H9 (cell line): ENCODE measurements at regions not wholly inside any gene's neighbourhood (a gene's known extent, or its start where the extent isn't known, plus 50 kb on each side); places are given as distances from the start of the nearest gene placed in this dataset.
A peak's percentile ranks its signal among the peaks of the same experiment; 100 is the strongest.

Experiments
- DNase-seq: peaks from one replicate; pipeline ENCODE4 v3.0.0-alpha.2; 2017
- H2AFZ ChIP-seq: one replicate; pipeline ENCODE4 v1.6.1; 2013; ENCODE audit warnings: mild to moderate bottlenecking, low read length, control low read depth, moderate library complexity
- H2AK5ac ChIP-seq: 2 replicates; pipeline ENCODE4 v1.6.1; 2013; ENCODE audit warnings: low read length, control low read depth, mixed read lengths; ENCODE audit not compliant: insufficient read length
- H2BK120ac ChIP-seq: one replicate; pipeline ENCODE4 v1.6.1; 2013; ENCODE audit warnings: low read depth, mild to moderate bottlenecking, low read length, control low read depth, inconsistent platforms; ENCODE audit not compliant: poor library complexity, severe bottlenecking
- H2BK12ac ChIP-seq: 2 replicates; pipeline ENCODE4 v1.6.1; 2013; ENCODE audit warnings: low read length, control low read depth, mixed read lengths, low read depth; ENCODE audit not compliant: insufficient read length
- H2BK15ac ChIP-seq: 2 replicates; pipeline ENCODE4 v1.6.1; 2013; ENCODE audit warnings: low read depth, low read length, control low read depth
- H2BK20ac ChIP-seq: one replicate; pipeline ENCODE4 v1.6.1; 2013; ENCODE audit warnings: low read depth, mild to moderate bottlenecking, low read length, control low read depth, inconsistent platforms; ENCODE audit not compliant: poor library complexity, severe bottlenecking
- H2BK5ac ChIP-seq: 2 replicates; pipeline ENCODE4 v1.6.1; 2013; ENCODE audit warnings: low read length, control low read depth, mixed read lengths; ENCODE audit not compliant: insufficient read length
- H3K14ac ChIP-seq: 2 replicates; pipeline ENCODE4 v1.6.1; 2013; ENCODE audit warnings: low read length, control low read depth; ENCODE audit not compliant: insufficient read depth
- H3K18ac ChIP-seq: 2 replicates; pipeline ENCODE4 v1.6.1; 2013; ENCODE audit warnings: low read depth, mild to moderate bottlenecking, mixed read lengths, low read length, control low read depth; ENCODE audit not compliant: insufficient read length
- H3K23ac ChIP-seq: 2 replicates; pipeline ENCODE4 v1.6.1; 2013; ENCODE audit warnings: low read length, control low read depth, mixed read lengths, low read depth; ENCODE audit not compliant: insufficient read length
- H3K23me2 ChIP-seq: 2 replicates; pipeline ENCODE4 v1.6.1; 2013; ENCODE audit warnings: low read depth, mild to moderate bottlenecking, mixed read lengths, low read length, control low read depth; ENCODE audit not compliant: insufficient read length, poor library complexity, severe bottlenecking
- H3K27ac ChIP-seq: 2 replicates; pipeline ENCODE4 v1.5.1; 2013; ENCODE audit warnings: low read length, control low read depth, mixed read lengths, low read depth; ENCODE audit not compliant: insufficient read length
- H3K27me3 ChIP-seq: 2 replicates; pipeline ENCODE4 v1.6.1; 2013; ENCODE audit warnings: low read length, control low read depth, inconsistent platforms; ENCODE audit not compliant: insufficient read depth
- H3K4ac ChIP-seq: 2 replicates; pipeline ENCODE4 v1.6.1; 2013; ENCODE audit warnings: low read depth, mild to moderate bottlenecking, control low read depth, inconsistent platforms, low read length, moderate library complexity
- H3K4me1 ChIP-seq: 2 replicates; pipeline ENCODE4 v1.6.1; 2013; ENCODE audit warnings: low read length, control low read depth, inconsistent platforms; ENCODE audit not compliant: insufficient read depth
- H3K4me2 ChIP-seq: 2 replicates; pipeline ENCODE4 v1.6.1; 2013; ENCODE audit warnings: low read length, control low read depth, mixed read lengths; ENCODE audit not compliant: insufficient read length, insufficient read depth
- H3K56ac ChIP-seq: 2 replicates; pipeline ENCODE4 v1.6.1; 2013; ENCODE audit warnings: low read depth, mild to moderate bottlenecking, mixed read lengths, low read length, control low read depth; ENCODE audit not compliant: insufficient read length
- H3K79me1 ChIP-seq: 2 replicates; pipeline ENCODE4 v1.6.1; 2013; ENCODE audit warnings: low read depth, mild to moderate bottlenecking, moderate library complexity, low read length, control low read depth, inconsistent platforms; ENCODE audit not compliant: insufficient read depth, poor library complexity, severe bottlenecking
- H3K79me2 ChIP-seq: 2 replicates; pipeline ENCODE4 v1.6.1; 2013; ENCODE audit warnings: low read length, control low read depth, inconsistent platforms; ENCODE audit not compliant: insufficient read depth
- H3K9ac ChIP-seq: 2 replicates; pipeline ENCODE4 v1.6.1; 2013; ENCODE audit warnings: low read length, control low read depth, mixed read lengths; ENCODE audit not compliant: insufficient read length; ENCODE audit errors: extremely low read depth
- H3K9me3 ChIP-seq: one replicate; pipeline ENCODE4 v1.6.1; 2013; ENCODE audit warnings: low read depth, low read length, inconsistent platforms; ENCODE audit not compliant: control insufficient read depth
- H3T11ph ChIP-seq: one replicate; pipeline ENCODE4 v1.6.1; 2013; ENCODE audit warnings: mild to moderate bottlenecking, low read length, control low read depth, inconsistent platforms
- H4K20me1 ChIP-seq: one replicate; pipeline ENCODE4 v1.6.1; 2013; ENCODE audit not compliant: control insufficient read depth, insufficient read length, insufficient read depth
- H4K5ac ChIP-seq: 2 replicates; pipeline ENCODE4 v1.6.1; 2013; ENCODE audit warnings: low read depth, mild to moderate bottlenecking, mixed read lengths, low read length, control low read depth; ENCODE audit not compliant: insufficient read length
- H4K8ac ChIP-seq: replicated peaks from 2 replicates; pipeline ENCODE4 v1.6.1; 2013; ENCODE audit warnings: low read length, control low read depth, mixed read lengths, low read depth; ENCODE audit not compliant: insufficient read length
- H4K91ac ChIP-seq: 2 replicates; pipeline ENCODE4 v1.6.1; 2013; ENCODE audit warnings: low read depth, mild to moderate bottlenecking, moderate library complexity, mixed read lengths, low read length, control low read depth; ENCODE audit not compliant: insufficient read length
- H3K27ac Mint-ChIP-seq, 3 experiments: 2 replicates in 2 of 3; 3 replicates in 1 of 3; pipeline ENCODE4 v1.8.0; 2020 to 2021; ENCODE audit warnings: mixed read lengths in 3 of 3, mild to moderate bottlenecking in 1 of 3, moderate library complexity in 1 of 3
- H3K27me3 Mint-ChIP-seq: 2 replicates; pipeline ENCODE4 v1.8.0; 2021; ENCODE audit warnings: low read depth, mild to moderate bottlenecking, moderate library complexity, mixed read lengths
- H3K36me3 Mint-ChIP-seq, 3 experiments: 2 replicates in 2 of 3; 3 replicates in 1 of 3; pipeline ENCODE4 v1.8.0; 2020 to 2021; ENCODE audit warnings: low read depth in 3 of 3, mixed read lengths in 3 of 3; ENCODE audit not compliant: insufficient read depth in 1 of 3
- H3K4me1 Mint-ChIP-seq, 2 experiments: 2 replicates each; pipeline ENCODE4 v1.8.0; 2020; ENCODE audit warnings: mixed read lengths in 2 of 2
- H3K4me3 Mint-ChIP-seq, 2 experiments: 2 replicates in 1 of 2; 3 replicates in 1 of 2; pipeline ENCODE4 v1.8.0; 2020 to 2021; ENCODE audit warnings: mild to moderate bottlenecking in 2 of 2, mixed read lengths in 2 of 2, moderate library complexity in 1 of 2
- H3K9me3 Mint-ChIP-seq, 2 experiments: 2 replicates in 1 of 2; 3 replicates in 1 of 2; pipeline ENCODE4 v1.8.0; 2020; ENCODE audit warnings: mild to moderate bottlenecking in 2 of 2, mixed read lengths in 2 of 2, moderate library complexity in 1 of 2
- CTCF ChIP-seq: fragments of 200-600 bp; sonication (generic); conservative IDR thresholded peaks from 3 replicates; pipeline ENCODE4 v1.8.0; 2021; ENCODE audit warnings: antibody characterized with exemption, mild to moderate bottlenecking
- WGBS: extraction: QIAGEN DNeasy Blood & Tissue Kit; methylation state at CpG from one replicate; pipeline ENCODE4 v1.1.7; 2013; ENCODE audit warnings: missing lambda C conversion rate, low lambda C conversion rate, mixed read lengths; ENCODE audit not compliant: insufficient read length; ENCODE audit errors: extremely low coverage; 5-methylcytosine and 5-hydroxymethylcytosine counted together

- no peak overlapping the region for H2BK15ac ChIP-seq
- DNase-seq: no peak
- H3K23me2 ChIP-seq: no peaks in the 10 kb centered on the region
- Mint-ChIP-seq H3K4me1 (peaks cover 15 to 17% of the 10 kb centered on the region in 2 experiments), H3K27ac (no peak overlapping the region; a peak in 1 of 7 replicates), H3K9me3 (no peaks in the 10 kb centered on the region), H3K27me3 (peaks cover 4% of the 10 kb centered on the region; the same call in 1 of the 2 replicates), H3K4me3 (no peak overlapping the region), H3K36me3 (no peaks in the 10 kb centered on the region)
- H3K18ac ChIP-seq: no peak overlapping the region
- H3K79me1 ChIP-seq: no peaks in the 10 kb centered on the region
- H3K14ac ChIP-seq: no peak overlapping the region
- H3K4ac ChIP-seq: no peak overlapping the region
- H4K8ac ChIP-seq: no peak overlapping the region
- H4K20me1 ChIP-seq: no peaks in the 10 kb centered on the region
- H3K56ac ChIP-seq: no peak overlapping the region
- H3K4me2 ChIP-seq: no peak overlapping the region
- H4K91ac ChIP-seq: no peak overlapping the region
- no peak overlapping the region for H3T11ph ChIP-seq
- peak overlapping the region; percentile 32 for H2AFZ ChIP-seq
- H3K9ac ChIP-seq: no peak overlapping the region
- H3K23ac ChIP-seq: no peak overlapping the region
- H2BK120ac ChIP-seq: no peak overlapping the region
- no peaks in the 10 kb centered on the region for H3K27me3 ChIP-seq
- H2BK5ac ChIP-seq: no peak overlapping the region
- no peak overlapping the region for H3K27ac ChIP-seq
- no peaks in the 10 kb centered on the region for H3K9me3 ChIP-seq
- H2BK20ac ChIP-seq: no peak overlapping the region
- TF ChIP-seq CTCF: no peak
- no CpG with 5 or more reads among the region's 9 CpGs for WGBS
- H2AK5ac ChIP-seq: no peak overlapping the region
- no peak overlapping the region for H4K5ac ChIP-seq
- no peak overlapping the region for H2BK12ac ChIP-seq
- no peaks in the 10 kb centered on the region for H3K79me2 ChIP-seq
- no peaks in the 10 kb centered on the region for H3K4me1 ChIP-seq
These were observed 99.0 kb upstream of the KAZN start for GRCh38 chr1:14499312-14500040.
